RPMI8226 (cell line): ENCODE measurements at regions not wholly inside any gene's neighbourhood (a gene's known extent, or its start where the extent isn't known, plus 50 kb on each side); places are given as distances from the start of the nearest gene placed in this dataset.

ENCODE experiments used
- DNase-seq: peaks from one replicate; pipeline ENCODE4 v3.0.0-alpha.2; 2015

- no peak for DNase-seq
These were observed 84.5 kb upstream of the TAF1B start for GRCh38 chr2:9758741-9759140.

GRCh38 chr2:9760069-9760901 is 83.0 kb upstream of the TAF1B start:
- no peak for DNase-seq

- DNase-seq: peak; percentile 82
These were observed 82.4 kb upstream of the TAF1B start for GRCh38 chr2:9760902-9761228.

- no peak for DNase-seq
These were observed 81.7 kb upstream of the TAF1B start for GRCh38 chr2:9761577-9761976.

- no peak for DNase-seq
These were observed 81.1 kb upstream of the TAF1B start for GRCh38 chr2:9762164-9762563.

- DNase-seq: no peak
These were observed 80.3 kb upstream of the TAF1B start for GRCh38 chr2:9762941-9763340.

GRCh38 chr2:9763356-9764152 is 79.7 kb upstream of the TAF1B start:
- DNase-seq: peak; percentile 77

- peak; percentile 83 for DNase-seq
These were observed 79.0 kb upstream of the TAF1B start for GRCh38 chr2:9764153-9764778.

GRCh38 chr2:9765611-9766531 is 77.4 kb upstream of the TAF1B start:
- DNase-seq: no peak

GRCh38 chr2:9767656-9768281 is 75.5 kb upstream of the TAF1B start:
- peak; percentile 33 for DNase-seq

- DNase-seq: peak; percentile 96
These were observed 74.9 kb upstream of the TAF1B start for GRCh38 chr2:9768388-9768787.

- DNase-seq: peak; percentile 96
These were observed 73.9 kb upstream of the TAF1B start for GRCh38 chr2:9769171-9770005.

- DNase-seq: no peak
These were observed 73.3 kb upstream of the TAF1B start for GRCh38 chr2:9770006-9770307.

- peak; percentile 83 for DNase-seq
These were observed 72.8 kb upstream of the TAF1B start for GRCh38 chr2:9770308-9771100.

GRCh38 chr2:9771101-9771449 is 72.2 kb upstream of the TAF1B start:
- DNase-seq: no peak

GRCh38 chr2:9771481-9772017 is 71.7 kb upstream of the TAF1B start:
- DNase-seq: no peak

- DNase-seq: no peak
These were observed 71.0 kb upstream of the TAF1B start for GRCh38 chr2:9772035-9772998.

GRCh38 chr2:9772999-9773902 is 70.0 kb upstream of the TAF1B start:
- no peak for DNase-seq
